KMS-11 (cell line): ENCODE measurements at regions not wholly inside any gene's neighbourhood (a gene's known extent, or its start where the extent isn't known, plus 50 kb on each side); places are given as distances from the start of the nearest gene placed in this dataset.

Experiments used
- H2AFZ ChIP-seq: fragments of 200-600 bp; sonication (generic); 2 replicates; pipeline ENCODE4 v1.6.1; 2016; ENCODE audit warnings: antibody characterized with exemption, mixed run types, low read depth
- H3K27ac ChIP-seq: fragments of 200-600 bp; sonication (generic); 2 replicates; pipeline ENCODE4 v1.6.1; 2016; ENCODE audit warnings: mild to moderate bottlenecking, mixed run types
- H3K27me3 ChIP-seq: fragments of 200-600 bp; sonication (generic); 2 replicates; pipeline ENCODE4 v1.6.1; 2017; ENCODE audit warnings: mild to moderate bottlenecking, low read depth, mixed run types, moderate library complexity; ENCODE audit not compliant: insufficient read depth
- H3K36me3 ChIP-seq: fragments of 200-600 bp; sonication (generic); 2 replicates; pipeline ENCODE4 v1.6.1; 2017; ENCODE audit warnings: mild to moderate bottlenecking, mixed run types; ENCODE audit not compliant: insufficient read depth
- H3K4me1 ChIP-seq: fragments of 200-600 bp; sonication (generic); 2 replicates; pipeline ENCODE4 v1.6.1; 2016; ENCODE audit warnings: mild to moderate bottlenecking, low read depth, mixed run types; ENCODE audit not compliant: poor library complexity, severe bottlenecking
- H3K4me2 ChIP-seq: fragments of 200-600 bp; sonication (generic); 2 replicates; pipeline ENCODE4 v1.7.0; 2016; ENCODE audit warnings: mild to moderate bottlenecking, mixed run types
- H3K4me3 ChIP-seq: fragments of 200-600 bp; sonication (generic); IDR thresholded peaks from 2 replicates; pipeline ENCODE4 v1.6.1; 2017; ENCODE audit warnings: low read depth, low read length, mixed read lengths; ENCODE audit not compliant: insufficient read depth
- H3K79me2 ChIP-seq: fragments of 200-600 bp; sonication (generic); 2 replicates; pipeline ENCODE4 v1.6.1; 2016; ENCODE audit warnings: low read depth, mixed run types; ENCODE audit not compliant: insufficient read depth
- H3K9ac ChIP-seq: fragments of 200-600 bp; sonication (generic); 2 replicates; pipeline ENCODE4 v1.6.1; 2016; ENCODE audit warnings: mild to moderate bottlenecking, mixed run types
- H4K20me1 ChIP-seq: fragments of 200-600 bp; sonication (generic); 2 replicates; pipeline ENCODE4 v1.6.1; 2016; ENCODE audit warnings: mild to moderate bottlenecking, mixed run types; ENCODE audit not compliant: insufficient read depth
- TF ChIP-seq, protein P1 (sequence below): fragments of 200-600 bp; sonication (generic); conservative IDR thresholded peaks from 2 replicates; pipeline ENCODE4 v1.6.1; 2017; ENCODE audit warnings: low read depth, mild to moderate bottlenecking, antibody characterized with exemption, low read length, moderate library complexity, mixed read lengths

- no peaks in the 10 kb centered on the region for H3K79me2 ChIP-seq
- H3K27me3 ChIP-seq: no peaks in the 10 kb centered on the region
- H3K4me1 ChIP-seq: peaks cover 9% of the 10 kb centered on the region
- no peaks in the 10 kb centered on the region for H4K20me1 ChIP-seq
- H3K4me2 ChIP-seq: no peak overlapping the region
- H2AFZ ChIP-seq: no peak overlapping the region
- TF ChIP-seq, protein P1, sequence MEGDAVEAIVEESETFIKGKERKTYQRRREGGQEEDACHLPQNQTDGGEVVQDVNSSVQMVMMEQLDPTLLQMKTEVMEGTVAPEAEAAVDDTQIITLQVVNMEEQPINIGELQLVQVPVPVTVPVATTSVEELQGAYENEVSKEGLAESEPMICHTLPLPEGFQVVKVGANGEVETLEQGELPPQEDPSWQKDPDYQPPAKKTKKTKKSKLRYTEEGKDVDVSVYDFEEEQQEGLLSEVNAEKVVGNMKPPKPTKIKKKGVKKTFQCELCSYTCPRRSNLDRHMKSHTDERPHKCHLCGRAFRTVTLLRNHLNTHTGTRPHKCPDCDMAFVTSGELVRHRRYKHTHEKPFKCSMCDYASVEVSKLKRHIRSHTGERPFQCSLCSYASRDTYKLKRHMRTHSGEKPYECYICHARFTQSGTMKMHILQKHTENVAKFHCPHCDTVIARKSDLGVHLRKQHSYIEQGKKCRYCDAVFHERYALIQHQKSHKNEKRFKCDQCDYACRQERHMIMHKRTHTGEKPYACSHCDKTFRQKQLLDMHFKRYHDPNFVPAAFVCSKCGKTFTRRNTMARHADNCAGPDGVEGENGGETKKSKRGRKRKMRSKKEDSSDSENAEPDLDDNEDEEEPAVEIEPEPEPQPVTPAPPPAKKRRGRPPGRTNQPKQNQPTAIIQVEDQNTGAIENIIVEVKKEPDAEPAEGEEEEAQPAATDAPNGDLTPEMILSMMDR: no peak
- no peaks in the 10 kb centered on the region for H3K36me3 ChIP-seq
- H3K4me3 ChIP-seq: no peak overlapping the region
- no peak overlapping the region for H3K27ac ChIP-seq
- no peak overlapping the region for H3K9ac ChIP-seq
These were observed 157.9 kb upstream of the MARCKS start for GRCh38 chr6:113699239-113699638.

DNA sequence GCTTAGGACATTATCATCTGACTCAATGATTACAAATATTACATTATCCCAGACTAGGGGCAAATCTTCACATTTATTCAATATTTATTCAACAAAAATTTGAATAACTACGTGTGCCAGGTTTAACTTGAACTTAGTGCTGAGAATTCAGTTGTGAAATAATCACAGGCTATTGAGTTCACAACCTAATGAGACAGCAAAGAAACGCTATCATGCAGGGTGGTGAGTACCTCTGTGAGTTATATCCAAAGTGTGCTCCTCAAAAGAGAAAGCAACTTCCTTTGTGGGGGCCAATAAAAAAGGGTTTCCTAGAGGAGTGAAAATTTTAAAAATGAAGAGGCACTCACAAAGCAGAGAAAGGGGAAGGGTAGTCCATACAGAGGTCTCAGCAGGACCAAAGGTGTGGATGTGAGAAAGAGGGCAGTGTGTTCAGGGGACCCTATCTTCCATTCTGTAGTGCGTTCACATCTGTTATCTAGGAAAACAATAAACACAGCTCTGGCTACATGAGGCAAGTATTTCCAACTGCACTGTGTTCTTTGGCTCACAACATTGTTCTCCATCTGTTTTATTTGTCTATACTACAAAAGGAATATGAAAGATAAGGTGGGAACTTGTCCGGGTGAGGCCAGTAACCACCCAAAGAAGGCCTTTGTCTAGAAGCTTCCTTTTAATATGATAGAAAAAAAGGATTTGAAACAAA is 155.4 kb upstream of the MARCKS start:
- Histone ChIP-seq H3K4me2 (no peak overlapping the region), H3K36me3 (no peaks in the 10 kb centered on the region), H3K9ac (no peak overlapping the region), H3K79me2 (no peaks in the 10 kb centered on the region), H3K4me1 (peaks cover 9% of the 10 kb centered on the region), H3K27ac (no peak overlapping the region), H3K27me3 (no peaks in the 10 kb centered on the region), H3K4me3 (no peak overlapping the region), H4K20me1 (no peaks in the 10 kb centered on the region), H2AFZ (no peak overlapping the region)
- TF ChIP-seq, protein P1: no peak

- no peaks in the 10 kb centered on the region for H3K36me3 ChIP-seq
- H3K4me2 ChIP-seq: no peak overlapping the region
- no peak overlapping the region for H3K4me3 ChIP-seq
- H3K79me2 ChIP-seq: no peaks in the 10 kb centered on the region
- H4K20me1 ChIP-seq: no peaks in the 10 kb centered on the region
- no peak overlapping the region for H2AFZ ChIP-seq
- no peak overlapping the region for H3K27ac ChIP-seq
- H3K9ac ChIP-seq: no peak overlapping the region
- H3K4me1 ChIP-seq: no peaks in the 10 kb centered on the region
- TF ChIP-seq, protein P1: no peak
- H3K27me3 ChIP-seq: no peaks in the 10 kb centered on the region
These were observed 150.0 kb upstream of the MARCKS start for GRCh38 chr6:113707194-113707593.

GRCh38 chr6:113709936-113710509 is 147.1 kb upstream of the MARCKS start:
- TF ChIP-seq, protein P1: no peak
- Histone ChIP-seq H3K9ac (no peak overlapping the region), H3K79me2 (no peaks in the 10 kb centered on the region), H3K4me2 (no peak overlapping the region), H3K36me3 (no peaks in the 10 kb centered on the region), H4K20me1 (no peaks in the 10 kb centered on the region), H3K4me1 (no peaks in the 10 kb centered on the region), H3K27ac (no peak overlapping the region), H3K4me3 (no peak overlapping the region), H2AFZ (no peak overlapping the region), H3K27me3 (no peaks in the 10 kb centered on the region)
